Mesenchymal stem cell (in vitro differentiated cells and primary cell): ENCODE measurements at regions not wholly inside any gene's neighbourhood (a gene's known extent, or its start where the extent isn't known, plus 50 kb on each side); places are given as distances from the start of the nearest gene placed in this dataset.

Experiments used
- DNase-seq: peaks from one replicate; pipeline ENCODE4 v3.0.0-alpha.2; 2013
- H2AFZ ChIP-seq: one replicate; pipeline ENCODE4 v1.6.1; 2013; ENCODE audit warnings: low read depth, mild to moderate bottlenecking, control low read depth, inconsistent platforms, low read length, moderate library complexity
- H2AK5ac ChIP-seq: 2 replicates; pipeline ENCODE4 v1.6.1; 2013; ENCODE audit warnings: low read length, moderate library complexity, mild to moderate bottlenecking, inconsistent platforms; ENCODE audit not compliant: severe bottlenecking
- H2BK120ac ChIP-seq: one replicate; pipeline ENCODE4 v1.6.1; 2013; ENCODE audit warnings: low read depth, mild to moderate bottlenecking, inconsistent platforms, low read length, moderate library complexity
- H2BK12ac ChIP-seq, 2 experiments: one replicate each; pipeline ENCODE4 v1.6.1; 2013; ENCODE audit warnings: inconsistent platforms in 2 of 2, low read length in 2 of 2, mild to moderate bottlenecking in 2 of 2, moderate library complexity in 2 of 2, control low read depth in 1 of 2
- H2BK15ac ChIP-seq: one replicate; pipeline ENCODE4 v1.6.1; 2013; ENCODE audit warnings: mild to moderate bottlenecking, low read depth, inconsistent platforms; ENCODE audit not compliant: poor library complexity, severe bottlenecking
- H2BK5ac ChIP-seq: 2 replicates; pipeline ENCODE4 v1.6.1; 2013; ENCODE audit warnings: low read depth, mild to moderate bottlenecking, low read length, control low read depth, inconsistent platforms; ENCODE audit not compliant: poor library complexity, severe bottlenecking
- H3K14ac ChIP-seq, 2 experiments: one replicate each; pipeline ENCODE4 v1.6.1; 2013; ENCODE audit warnings: inconsistent platforms in 2 of 2, low read length in 2 of 2, control low read depth in 1 of 2, mild to moderate bottlenecking in 1 of 2, moderate library complexity in 1 of 2
- H3K18ac ChIP-seq, 2 experiments: one replicate each; pipeline ENCODE4 v1.6.1; 2013; ENCODE audit warnings: inconsistent platforms in 2 of 2, low read length in 2 of 2, control low read depth in 1 of 2, low read depth in 1 of 2, mild to moderate bottlenecking in 1 of 2
- H3K23ac ChIP-seq, 2 experiments: one replicate each; pipeline ENCODE4 v1.6.1; 2013; ENCODE audit warnings: inconsistent platforms in 2 of 2, low read length in 2 of 2, mild to moderate bottlenecking in 2 of 2, moderate library complexity in 2 of 2, control low read depth in 1 of 2
- H3K27ac ChIP-seq: 2 replicates; pipeline ENCODE4 v1.5.1; 2013; ENCODE audit warnings: mild to moderate bottlenecking, moderate library complexity, low read length, control low read depth, inconsistent platforms; ENCODE audit not compliant: poor library complexity, severe bottlenecking
- H3K27me3 ChIP-seq, 2 experiments: 2 replicates each; pipeline versions ENCODE4 v1.6.1 to v1.7.0; 2013; ENCODE audit warnings: low read length in 2 of 2, mild to moderate bottlenecking in 2 of 2, moderate library complexity in 2 of 2, control low read depth in 1 of 2, inconsistent platforms in 1 of 2; ENCODE audit not compliant: control insufficient read depth in 1 of 2, insufficient read depth in 1 of 2
- H3K36me3 ChIP-seq, 2 experiments: 2 replicates each; pipeline versions ENCODE4 v1.6.1 to v1.7.0; 2013; ENCODE audit warnings: low read length in 2 of 2, control low read depth in 1 of 2, inconsistent platforms in 1 of 2, low read depth in 1 of 2, mild to moderate bottlenecking in 1 of 2; ENCODE audit not compliant: insufficient read depth in 2 of 2, control insufficient read depth in 1 of 2
- H3K4ac ChIP-seq, 2 experiments: one replicate each; pipeline ENCODE4 v1.6.1; 2013; ENCODE audit warnings: inconsistent platforms in 2 of 2, low read length in 2 of 2, mild to moderate bottlenecking in 2 of 2, moderate library complexity in 2 of 2, control low read depth in 1 of 2, low read depth in 1 of 2
- H3K4me1 ChIP-seq: 2 replicates; pipeline ENCODE4 v1.6.1; 2013; ENCODE audit warnings: low read depth, low read length, control low read depth; ENCODE audit not compliant: control insufficient read depth, insufficient read depth
- H3K4me2 ChIP-seq: 2 replicates; pipeline ENCODE4 v1.6.1; 2013; ENCODE audit warnings: low read length, mild to moderate bottlenecking, inconsistent platforms; ENCODE audit not compliant: poor library complexity, severe bottlenecking
- H3K4me3 ChIP-seq, 2 experiments: 2 replicates each; pipeline versions ENCODE4 v1.5.1 to v1.7.0; 2013; ENCODE audit warnings: low read length in 2 of 2, mild to moderate bottlenecking in 2 of 2, control low read depth in 1 of 2, low read depth in 1 of 2; ENCODE audit not compliant: insufficient read depth in 1 of 2
- H3K79me1 ChIP-seq: replicated peaks from 2 replicates; pipeline ENCODE4 v1.6.1; 2013; ENCODE audit warnings: mild to moderate bottlenecking, control low read depth, low read length, inconsistent platforms; ENCODE audit not compliant: poor library complexity, severe bottlenecking
- H3K9ac ChIP-seq: 2 replicates; pipeline ENCODE4 v1.7.0; 2013; ENCODE audit warnings: mild to moderate bottlenecking, low read length, moderate library complexity
- H3K9me3 ChIP-seq: 2 replicates; pipeline ENCODE4 v1.7.0; 2013; ENCODE audit warnings: mild to moderate bottlenecking, low read length; ENCODE audit not compliant: control insufficient read depth
- H4K8ac ChIP-seq: one replicate; pipeline ENCODE4 v1.6.1; 2013; ENCODE audit warnings: inconsistent platforms, mild to moderate bottlenecking, low read length, moderate library complexity
- H4K91ac ChIP-seq: one replicate; pipeline ENCODE4 v1.6.1; 2013; ENCODE audit warnings: mild to moderate bottlenecking, low read length, inconsistent platforms
- WGBS: methylation state at CpG from one replicate; pipeline ENCODE4 v1.1.7; 2013; ENCODE audit warnings: mixed read lengths; 5-methylcytosine and 5-hydroxymethylcytosine counted together

DNA sequence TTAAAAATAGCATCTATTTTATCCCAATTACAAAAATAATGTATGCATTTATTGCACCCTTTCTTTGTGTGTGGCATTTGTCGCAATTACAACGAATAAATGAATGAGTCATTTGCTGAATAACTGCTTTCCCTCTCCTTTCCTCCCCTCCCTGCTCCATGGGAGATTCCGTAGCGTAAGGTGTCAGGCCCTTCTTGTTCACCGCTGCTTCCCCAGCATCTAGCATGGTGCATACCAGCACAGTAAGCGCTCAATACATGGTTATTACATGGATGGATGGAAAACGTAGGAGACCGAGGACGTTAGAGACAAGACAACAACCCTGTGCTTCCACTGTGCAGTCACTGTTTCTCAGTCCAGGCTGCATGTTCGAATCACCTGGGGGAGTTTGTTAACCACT is 336.0 kb upstream of the EEF2KMT start:
- no peaks in the 10 kb centered on the region for H3K27me3 ChIP-seq
- H3K23ac ChIP-seq, result no peak overlapping the region
- no peak overlapping the region for H4K91ac ChIP-seq
- H3K4me1 ChIP-seq, result no peaks in the 10 kb centered on the region
- no peak overlapping the region for H2BK12ac ChIP-seq
- H2AK5ac ChIP-seq, result no peak overlapping the region
- no peak overlapping the region for H3K4ac ChIP-seq
- H3K79me1 ChIP-seq, result no peaks in the 10 kb centered on the region
- H2BK15ac ChIP-seq, result no peak overlapping the region
- H3K9me3 ChIP-seq, result no peaks in the 10 kb centered on the region
- no peak for DNase-seq
- no peak overlapping the region for H2BK5ac ChIP-seq
- H3K14ac ChIP-seq, result no peak overlapping the region
- H2BK120ac ChIP-seq, result no peak overlapping the region
- no peak overlapping the region for H2AFZ ChIP-seq
- no peak overlapping the region for H3K9ac ChIP-seq
- no peak overlapping the region for H3K18ac ChIP-seq
- H3K4me2 ChIP-seq, result no peak overlapping the region
- no peaks in the 10 kb centered on the region for H3K36me3 ChIP-seq
- WGBS, result 68% methylated on average over 10 of the region's 10 CpGs
- H3K27ac ChIP-seq, result no peak overlapping the region
- no peak overlapping the region for H4K8ac ChIP-seq
- no peak overlapping the region for H3K4me3 ChIP-seq

- Histone ChIP-seq H2BK120ac (no peak overlapping the region), H3K4me1 (no peaks in the 10 kb centered on the region), H3K4me2 (no peak overlapping the region), H3K9me3 (no peaks in the 10 kb centered on the region), H3K79me1 (no peaks in the 10 kb centered on the region), H3K36me3 (no peaks in the 10 kb centered on the region), H2BK15ac (no peak overlapping the region), H4K91ac (no peak overlapping the region), H2AFZ (no peak overlapping the region), H2BK5ac (no peak overlapping the region), H4K8ac (no peak overlapping the region), H3K27ac (no peak overlapping the region), H3K18ac (no peak overlapping the region), H2BK12ac (no peak overlapping the region), H3K14ac (no peak overlapping the region), H3K27me3 (no peaks in the 10 kb centered on the region), H3K4me3 (no peak overlapping the region), H3K23ac (no peak overlapping the region), H2AK5ac (no peak overlapping the region), H3K9ac (no peak overlapping the region), H3K4ac (no peak overlapping the region)
- WGBS, result 87% methylated on average over 11 of the region's 15 CpGs
- DNase-seq, result no peak
Measured at GRCh38 chr16:5432166-5432565, 334.6 kb upstream of the EEF2KMT start.

- Histone ChIP-seq H3K4me3 (no peak overlapping the region), H4K8ac (no peak overlapping the region), H3K79me1 (no peaks in the 10 kb centered on the region), H2AK5ac (no peak overlapping the region), H2AFZ (no peak overlapping the region), H4K91ac (no peak overlapping the region), H3K27me3 (peaks cover 0 to under 1% of the 10 kb centered on the region in 2 experiments), H3K23ac (no peak overlapping the region), H3K4ac (no peak overlapping the region), H2BK120ac (no peak overlapping the region), H3K4me1 (no peaks in the 10 kb centered on the region), H2BK15ac (no peak overlapping the region), H3K14ac (no peak overlapping the region), H2BK5ac (no peak overlapping the region), H3K9me3 (no peaks in the 10 kb centered on the region), H3K9ac (no peak overlapping the region), H2BK12ac (no peak overlapping the region), H3K27ac (no peak overlapping the region), H3K18ac (no peak overlapping the region), H3K4me2 (no peak overlapping the region), H3K36me3 (no peaks in the 10 kb centered on the region)
- no peak for DNase-seq
- 91% methylated on average over 1 of the region's 3 CpGs for WGBS
Measured at GRCh38 chr16:5430598-5430997, 333.0 kb upstream of the EEF2KMT start.

DNA sequence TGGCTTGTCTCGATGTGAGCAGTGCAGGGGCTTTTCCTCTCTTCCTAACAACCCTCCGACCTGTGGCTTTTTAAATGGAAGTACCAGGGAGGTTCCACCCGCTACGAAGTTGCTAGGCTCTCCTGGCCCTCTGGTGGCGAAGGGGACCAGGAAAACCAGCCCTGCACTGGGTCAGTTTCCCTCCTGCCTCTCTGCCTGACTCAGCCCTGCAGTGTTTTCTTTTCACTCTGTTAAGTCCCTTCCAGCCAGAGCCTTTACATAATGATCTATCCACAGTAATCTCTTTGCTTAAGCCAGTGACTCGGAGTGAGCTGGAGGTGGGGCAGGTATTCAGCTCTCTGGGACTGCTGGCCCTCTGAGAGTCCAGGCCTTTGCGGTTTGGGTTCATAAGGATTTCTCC is 331.3 kb upstream of the EEF2KMT start:
- no peak overlapping the region for H3K23ac ChIP-seq
- DNase-seq, result no peak

More for the DNA sequence above, 331.3 kb upstream of the EEF2KMT start:
- Histone ChIP-seq H2AFZ (no peak overlapping the region), H3K14ac (no peak overlapping the region), H3K79me1 (no peaks in the 10 kb centered on the region), H3K27ac (no peak overlapping the region), H2BK15ac (no peak overlapping the region), H3K4me3 (no peak overlapping the region), H3K27me3 (peaks cover 0 to 3% of the 10 kb centered on the region in 2 experiments), H2BK120ac (no peak overlapping the region), H3K4me1 (no peaks in the 10 kb centered on the region), H4K8ac (no peak overlapping the region), H2BK12ac (no peak overlapping the region), H2AK5ac (no peak overlapping the region), H3K36me3 (no peaks in the 10 kb centered on the region), H3K9me3 (no peaks in the 10 kb centered on the region), H3K4me2 (no peak overlapping the region), H2BK5ac (no peak overlapping the region), H3K4ac (no peak overlapping the region), H4K91ac (no peak overlapping the region), H3K18ac (no peak overlapping the region), H3K9ac (no peak overlapping the region)
- 19% methylated on average over 7 of the region's 7 CpGs for WGBS
